ENCODE measurements at regions not wholly inside any gene's neighbourhood (a gene's known extent, or its start where the extent isn't known, plus 50 kb on each side); places are given as distances from the start of the nearest gene placed in this dataset.

DNA sequence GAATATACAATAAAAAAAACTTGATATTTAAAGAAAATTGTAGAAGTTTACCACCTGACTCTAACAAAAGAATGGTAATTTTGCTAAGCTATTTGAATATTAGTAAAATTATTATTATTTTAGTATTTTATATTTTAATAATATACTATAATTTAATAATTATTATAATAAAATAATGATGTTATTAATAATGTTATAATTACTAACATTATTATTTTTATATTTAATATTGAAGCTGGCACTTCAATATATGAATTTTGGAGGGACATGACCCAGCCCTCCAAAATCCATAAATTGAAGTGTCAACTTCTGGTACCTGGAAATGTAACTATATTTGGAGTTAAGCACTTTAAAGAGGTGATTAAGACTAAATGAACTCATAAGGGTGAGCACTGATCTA lies 486.1 kb upstream of the CDH9 start:
- TF ChIP-seq EZH2phosphoT487 (IDR thresholded peaks at IDR 0.05; ENCODE audit: borderline replicate concordance, low read length) = no peak
- TF ChIP-seq, protein P1, sequence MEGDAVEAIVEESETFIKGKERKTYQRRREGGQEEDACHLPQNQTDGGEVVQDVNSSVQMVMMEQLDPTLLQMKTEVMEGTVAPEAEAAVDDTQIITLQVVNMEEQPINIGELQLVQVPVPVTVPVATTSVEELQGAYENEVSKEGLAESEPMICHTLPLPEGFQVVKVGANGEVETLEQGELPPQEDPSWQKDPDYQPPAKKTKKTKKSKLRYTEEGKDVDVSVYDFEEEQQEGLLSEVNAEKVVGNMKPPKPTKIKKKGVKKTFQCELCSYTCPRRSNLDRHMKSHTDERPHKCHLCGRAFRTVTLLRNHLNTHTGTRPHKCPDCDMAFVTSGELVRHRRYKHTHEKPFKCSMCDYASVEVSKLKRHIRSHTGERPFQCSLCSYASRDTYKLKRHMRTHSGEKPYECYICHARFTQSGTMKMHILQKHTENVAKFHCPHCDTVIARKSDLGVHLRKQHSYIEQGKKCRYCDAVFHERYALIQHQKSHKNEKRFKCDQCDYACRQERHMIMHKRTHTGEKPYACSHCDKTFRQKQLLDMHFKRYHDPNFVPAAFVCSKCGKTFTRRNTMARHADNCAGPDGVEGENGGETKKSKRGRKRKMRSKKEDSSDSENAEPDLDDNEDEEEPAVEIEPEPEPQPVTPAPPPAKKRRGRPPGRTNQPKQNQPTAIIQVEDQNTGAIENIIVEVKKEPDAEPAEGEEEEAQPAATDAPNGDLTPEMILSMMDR (IDR thresholded peaks at IDR 0.05; ENCODE audit: low read depth, low read length, poor library complexity, severe bottlenecking) = no peak
